ENCODE measurements at regions not wholly inside any gene's neighbourhood (a gene's known extent, or its start where the extent isn't known, plus 50 kb on each side); places are given as distances from the start of the nearest gene placed in this dataset.

DNA sequence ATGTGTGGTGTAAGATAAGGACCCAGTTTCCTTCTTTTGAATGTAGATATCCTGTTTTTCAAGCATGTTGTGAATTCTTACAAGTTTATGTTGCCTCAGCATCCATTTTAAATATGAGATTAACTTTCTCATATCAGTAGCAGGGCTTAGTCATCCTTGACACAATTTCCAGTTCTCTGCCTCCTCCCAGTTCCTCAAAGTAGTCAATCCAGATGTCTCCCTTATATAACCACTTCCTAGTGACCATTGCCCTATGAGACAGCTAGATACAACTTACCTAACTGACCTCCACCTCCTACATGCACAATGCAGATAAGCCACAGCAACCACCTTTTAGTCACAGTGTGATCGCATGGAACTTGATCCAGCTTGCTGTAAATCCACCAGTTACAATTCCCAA lies 269.2 kb upstream of the ZNF521 start:
- H3K4me1 ChIP-seq (ENCODE audit: control insufficient read depth, extremely low read depth, insufficient read depth, low read length) = no peaks in the 10 kb centered on the region
- TF ChIP-seq, protein P1, sequence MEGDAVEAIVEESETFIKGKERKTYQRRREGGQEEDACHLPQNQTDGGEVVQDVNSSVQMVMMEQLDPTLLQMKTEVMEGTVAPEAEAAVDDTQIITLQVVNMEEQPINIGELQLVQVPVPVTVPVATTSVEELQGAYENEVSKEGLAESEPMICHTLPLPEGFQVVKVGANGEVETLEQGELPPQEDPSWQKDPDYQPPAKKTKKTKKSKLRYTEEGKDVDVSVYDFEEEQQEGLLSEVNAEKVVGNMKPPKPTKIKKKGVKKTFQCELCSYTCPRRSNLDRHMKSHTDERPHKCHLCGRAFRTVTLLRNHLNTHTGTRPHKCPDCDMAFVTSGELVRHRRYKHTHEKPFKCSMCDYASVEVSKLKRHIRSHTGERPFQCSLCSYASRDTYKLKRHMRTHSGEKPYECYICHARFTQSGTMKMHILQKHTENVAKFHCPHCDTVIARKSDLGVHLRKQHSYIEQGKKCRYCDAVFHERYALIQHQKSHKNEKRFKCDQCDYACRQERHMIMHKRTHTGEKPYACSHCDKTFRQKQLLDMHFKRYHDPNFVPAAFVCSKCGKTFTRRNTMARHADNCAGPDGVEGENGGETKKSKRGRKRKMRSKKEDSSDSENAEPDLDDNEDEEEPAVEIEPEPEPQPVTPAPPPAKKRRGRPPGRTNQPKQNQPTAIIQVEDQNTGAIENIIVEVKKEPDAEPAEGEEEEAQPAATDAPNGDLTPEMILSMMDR (optimal IDR thresholded peaks at IDR 0.05 in 1 of 3, IDR thresholded peaks at IDR 0.05 in 1 of 3, conservative IDR thresholded peaks at IDR 0.05 in 1 of 3; ENCODE audit: extremely low read depth in 1 of 3, insufficient read depth in 2 of 3, low read length in 3 of 3) = no peak
- TF ChIP-seq EZH2 (IDR thresholded peaks at IDR 0.05; ENCODE audit: low read length) = no peak

DNA sequence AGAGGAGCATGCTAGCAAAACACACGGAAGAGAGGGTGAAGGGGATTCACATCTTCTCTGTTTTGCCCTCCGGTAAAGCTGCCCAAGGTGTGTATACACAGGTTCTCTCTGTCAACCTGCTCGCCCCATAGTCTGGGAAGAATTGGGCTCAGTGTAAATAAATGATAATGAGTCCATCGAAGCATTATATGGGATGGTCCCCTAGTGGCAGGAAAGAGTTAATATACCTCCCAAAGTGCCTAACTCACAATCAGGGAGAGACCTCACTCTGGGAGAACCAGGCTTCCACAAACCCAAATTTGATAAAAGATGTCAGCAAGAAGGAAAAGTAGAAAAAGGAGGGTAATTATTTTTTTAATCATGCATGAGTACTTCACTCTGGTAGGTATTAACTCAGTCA lies 262.2 kb upstream of the ZNF521 start:
- Histone ChIP-seq H3K9me3 (ENCODE audit: control insufficient read depth, low read depth, low read length) (no peaks in the 10 kb centered on the region), H3K4me1 (ENCODE audit: control insufficient read depth, extremely low read depth, insufficient read depth, low read length) (no peaks in the 10 kb centered on the region), H3K9ac (ENCODE audit: control insufficient read depth, extremely low read depth, insufficient read depth, low read length) (no peak overlapping the region), H3K4me2 (ENCODE audit: control insufficient read depth, extremely low read depth, insufficient read depth, low read depth, low read length) (no peak overlapping the region), H3K36me3 (ENCODE audit: control insufficient read depth in 2 of 2, extremely low read depth in 1 of 2, insufficient read depth in 2 of 2, low read length in 2 of 2) (no peaks in the 10 kb centered on the region), H3K27ac (ENCODE audit: control insufficient read depth, insufficient read depth, low read length) (no peak overlapping the region), H3K9me1 (ENCODE audit: control insufficient read depth, extremely low read depth, insufficient read depth, low read length) (no peaks in the 10 kb centered on the region), H3K79me2 (ENCODE audit: control insufficient read depth, insufficient read depth, low read length) (no peaks in the 10 kb centered on the region), H3K27me3 (ENCODE audit: control insufficient read depth, extremely low read depth, insufficient read depth, low read length) (no peaks in the 10 kb centered on the region), H4K20me1 (ENCODE audit: control insufficient read depth, extremely low read depth, insufficient read depth, low read length) (no peaks in the 10 kb centered on the region), H2AFZ (ENCODE audit: control insufficient read depth, low read length) (no peak overlapping the region), H3K4me3 (ENCODE audit: control insufficient read depth in 2 of 3, extremely low read depth in 1 of 3, insufficient read depth in 2 of 3, low read depth in 1 of 3, low read length in 3 of 3) (no peak overlapping the region)
- FAIRE-seq (no peak), DNase-seq (ENCODE audit: low read depth, low spot score) (no peak)
- TF ChIP-seq, protein P1 (optimal IDR thresholded peaks at IDR 0.05 in 1 of 3, IDR thresholded peaks at IDR 0.05 in 1 of 3, conservative IDR thresholded peaks at IDR 0.05 in 1 of 3; ENCODE audit: extremely low read depth in 1 of 3, insufficient read depth in 2 of 3, low read length in 3 of 3) = no peak
- no peak for TF ChIP-seq EZH2 (IDR thresholded peaks at IDR 0.05; ENCODE audit: low read length)
- dilution Hi-C loops (cut with MboI; ENCODE audit: extremely low pct_ligation_motif_present, low sequenced_read_pairs) = no loop called here

More for the DNA sequence above, 269.2 kb upstream of the ZNF521 start:
- H3K27me3 ChIP-seq (ENCODE audit: control insufficient read depth, extremely low read depth, insufficient read depth, low read length) = no peaks in the 10 kb centered on the region
- H3K9me1 ChIP-seq (ENCODE audit: control insufficient read depth, extremely low read depth, insufficient read depth, low read length) = no peaks in the 10 kb centered on the region
- no peak overlapping the region for H2AFZ ChIP-seq (ENCODE audit: control insufficient read depth, low read length)
- H3K79me2 ChIP-seq (ENCODE audit: control insufficient read depth, insufficient read depth, low read length) = no peaks in the 10 kb centered on the region
- DNase-seq (ENCODE audit: low read depth, low spot score) (no peak), FAIRE-seq (no peak)
- H3K27ac ChIP-seq (ENCODE audit: control insufficient read depth, insufficient read depth, low read length) = no peak overlapping the region
- H3K9me3 ChIP-seq (ENCODE audit: control insufficient read depth, low read depth, low read length) = no peaks in the 10 kb centered on the region
- H3K4me2 ChIP-seq (ENCODE audit: control insufficient read depth, extremely low read depth, insufficient read depth, low read depth, low read length) = no peak overlapping the region
- H3K36me3 ChIP-seq (ENCODE audit: control insufficient read depth in 2 of 2, extremely low read depth in 1 of 2, insufficient read depth in 2 of 2, low read length in 2 of 2) = no peaks in the 10 kb centered on the region
- H3K4me3 ChIP-seq (ENCODE audit: control insufficient read depth in 2 of 3, extremely low read depth in 1 of 3, insufficient read depth in 2 of 3, low read depth in 1 of 3, low read length in 3 of 3) = no peak overlapping the region
- dilution Hi-C loops (cut with MboI; ENCODE audit: extremely low pct_ligation_motif_present, low sequenced_read_pairs) = no loop called here
- H3K9ac ChIP-seq (ENCODE audit: control insufficient read depth, extremely low read depth, insufficient read depth, low read length) = no peak overlapping the region
- no peaks in the 10 kb centered on the region for H4K20me1 ChIP-seq (ENCODE audit: control insufficient read depth, extremely low read depth, insufficient read depth, low read length)

Measured in keratinocyte (primary cell).